Natural killer cell (primary cell): ENCODE measurements at regions not wholly inside any gene's neighbourhood (a gene's known extent, or its start where the extent isn't known, plus 50 kb on each side); places are given as distances from the start of the nearest gene placed in this dataset.
"Not testable (repeated sequence)": the region's sequence is repeated elsewhere in the genome, so short reads cannot be mapped to it uniquely, and the experiment has no call there.

Source experiments
- ATAC-seq, 3 donors: fragments of 150-1000 bp in 2 of 3; fragments of 200-7000 bp in 1 of 3; cut with Tn5 transposase; 1 replicate in 1 of 3; 2 replicates in 2 of 3; pipeline ENCODE4 v1.10.0; 2021; ENCODE audit warnings: mild to moderate bottlenecking in 2 of 3, moderate library complexity in 2 of 3
- DNase-seq, 2 donors: peaks; one replicate each; pipeline versions ENCODE4 v3.0.0 to v3.0.0-alpha.2; 2013 to 2021; ENCODE audit warnings: mixed read lengths in 1 of 2
- H3K27ac ChIP-seq: one replicate; pipeline ENCODE4 v1.5.1; 2013; ENCODE audit warnings: mild to moderate bottlenecking, low read length
- H3K27me3 ChIP-seq: one replicate; pipeline ENCODE4 v1.6.1; 2013; ENCODE audit warnings: low read length; ENCODE audit not compliant: control insufficient read depth, insufficient read depth
- H3K36me3 ChIP-seq: one replicate; pipeline ENCODE4 v1.6.1; 2013; ENCODE audit warnings: low read length; ENCODE audit not compliant: control insufficient read depth, insufficient read depth
- H3K4me1 ChIP-seq: one replicate; pipeline ENCODE4 v1.6.1; 2013; ENCODE audit warnings: low read length; ENCODE audit not compliant: control insufficient read depth, insufficient read depth
- H3K4me3 ChIP-seq: one replicate; pipeline ENCODE4 v1.5.1; 2013; ENCODE audit warnings: low read length
- H3K9me3 ChIP-seq: one replicate; pipeline ENCODE4 v1.6.1; 2013; ENCODE audit warnings: low read length; ENCODE audit not compliant: control insufficient read depth, insufficient read depth
- H3K27ac Mint-ChIP-seq, 2 donors: one replicate each; pipeline ENCODE4 v1.8.0; 2022; ENCODE audit warnings: mild to moderate bottlenecking in 2 of 2, mixed read lengths in 2 of 2, moderate library complexity in 1 of 2
- H3K27me3 Mint-ChIP-seq, 2 donors: one replicate each; pipeline ENCODE4 v1.8.0; 2022; ENCODE audit warnings: low read depth in 2 of 2, mixed read lengths in 2 of 2
- H3K36me3 Mint-ChIP-seq: one replicate; pipeline ENCODE4 v1.8.0; 2022; ENCODE audit warnings: mixed read lengths
- H3K4me1 Mint-ChIP-seq, 2 donors: one replicate each; pipeline ENCODE4 v1.8.0; 2022; ENCODE audit warnings: mixed read lengths in 2 of 2
- H3K4me3 Mint-ChIP-seq: one replicate; pipeline ENCODE4 v1.8.0; 2022; ENCODE audit warnings: mild to moderate bottlenecking, moderate library complexity, mixed read lengths
- H3K9me3 Mint-ChIP-seq, 2 donors: one replicate each; pipeline ENCODE4 v1.8.0; 2022; ENCODE audit warnings: mixed read lengths in 2 of 2
- CTCF ChIP-seq: fragments of 200-600 bp; IDR thresholded peaks from one replicate; pipeline ENCODE4 v1.8.0; 2022; ENCODE audit warnings: antibody characterized with exemption
- WGBS: methylation state at CpG from one replicate; pipeline ENCODE4 v1.1.7; 2013; ENCODE audit warnings: missing lambda C conversion rate; ENCODE audit not compliant: insufficient coverage; 5-methylcytosine and 5-hydroxymethylcytosine counted together
- intact Hi-C: fragments of 100-400 bp; cut with micrococcal nuclease; formaldehyde crosslinking; loops from one replicate; pipeline ENCODE4 v1.14.2; 2022

- H3K9me3 ChIP-seq, result no peaks in the 10 kb centered on the region
- peaks cover 10 to 18% of the 10 kb centered on the region in 2 donors for H3K27me3 Mint-ChIP-seq
- DNase-seq (no peak), ATAC-seq (no peak)
- 95% methylated on average over 2 of the region's 2 CpGs for WGBS
- intact Hi-C loops, result no loop called here
- H3K36me3 ChIP-seq, result no peaks in the 10 kb centered on the region
- TF ChIP-seq CTCF, result no peak
- no peak overlapping the region for H3K4me3 Mint-ChIP-seq
- H3K4me3 ChIP-seq, result no peak overlapping the region
- H3K36me3 Mint-ChIP-seq, result no peaks in the 10 kb centered on the region
- H3K9me3 Mint-ChIP-seq, result no peaks in the 10 kb centered on the region
- no peaks in the 10 kb centered on the region for H3K4me1 ChIP-seq
- H3K27ac Mint-ChIP-seq, result no peak overlapping the region
- no peaks in the 10 kb centered on the region for H3K27me3 ChIP-seq
- H3K27ac ChIP-seq, result no peak overlapping the region
- no peaks in the 10 kb centered on the region for H3K4me1 Mint-ChIP-seq
Observed at GRCh38 chr1:100806601-100807000, 87.1 kb downstream of the VCAM1 start.

GRCh38 chr1:100810360-100810759 lies 84.3 kb downstream of the EXTL2 start:
- Histone ChIP-seq H3K4me3 (no peak overlapping the region), H3K36me3 (no peaks in the 10 kb centered on the region), H3K9me3 (no peaks in the 10 kb centered on the region), H3K27ac (no peak overlapping the region), H3K4me1 (no peaks in the 10 kb centered on the region), H3K27me3 (no peaks in the 10 kb centered on the region)
- no peak for ATAC-seq
- H3K27me3 Mint-ChIP-seq, result peaks cover 5 to 12% of the 10 kb centered on the region in 2 donors
- no peak overlapping the region for H3K4me3 Mint-ChIP-seq
- H3K36me3 Mint-ChIP-seq, result no peaks in the 10 kb centered on the region
- H3K27ac Mint-ChIP-seq, result no peak overlapping the region
- WGBS, result 79% methylated on average over 4 of the region's 4 CpGs
- TF ChIP-seq CTCF, result no peak
- DNase-seq, result no peak
- H3K9me3 Mint-ChIP-seq, result peaks cover 0 to 2% of the 10 kb centered on the region in 2 donors
- intact Hi-C loops, result no loop called here
- H3K4me1 Mint-ChIP-seq, result peaks cover 8 to 11% of the 10 kb centered on the region in 2 donors

GRCh38 chr1:100811808-100812207 lies 82.8 kb downstream of the EXTL2 start:
- Histone ChIP-seq H3K9me3 (no peaks in the 10 kb centered on the region), H3K36me3 (no peaks in the 10 kb centered on the region), H3K27ac (no peak overlapping the region), H3K4me3 (no peak overlapping the region), H3K27me3 (no peaks in the 10 kb centered on the region), H3K4me1 (no peaks in the 10 kb centered on the region)
- WGBS, result 86% methylated on average over 1 of the region's 1 CpG
- Mint-ChIP-seq H3K9me3 (peaks cover 0 to 2% of the 10 kb centered on the region in 2 donors), H3K27me3 (peaks cover 2 to 9% of the 10 kb centered on the region in 2 donors), H3K4me3 (no peak overlapping the region), H3K36me3 (no peaks in the 10 kb centered on the region), H3K27ac (no peak overlapping the region), H3K4me1 (peaks cover 8 to 13% of the 10 kb centered on the region in 2 donors)
- ATAC-seq (no peak), DNase-seq (no peak)
- no peak for TF ChIP-seq CTCF
- intact Hi-C loops, result no loop called here

GRCh38 chr1:100814938-100815337 lies 79.7 kb downstream of the EXTL2 start:
- H3K9me3 ChIP-seq, H3K4me3 ChIP-seq: not testable (repeated sequence)
- peak overlapping the region; percentile 2 for H3K4me3 Mint-ChIP-seq

More at GRCh38 chr1:100814938-100815337, 79.7 kb downstream of the EXTL2 start:
- H3K4me1 ChIP-seq, H3K27me3 Mint-ChIP-seq, H3K27me3 ChIP-seq, H3K36me3 Mint-ChIP-seq, H3K27ac ChIP-seq, H3K9me3 Mint-ChIP-seq, intact Hi-C loops, H3K36me3 ChIP-seq: not testable (repeated sequence)
- WGBS, result 14% methylated on average over 2 of the region's 3 CpGs
- H3K4me1 Mint-ChIP-seq, result peaks cover 8 to 13% of the 10 kb centered on the region in 2 donors
- H3K27ac Mint-ChIP-seq, result peak overlapping the region; percentile 3 to 58
- DNase-seq (peak in 1 of 2 donors; percentile 28), ATAC-seq (peak in 1 of 3 donors; percentile 44)
